Fibroblast of upper back skin (primary cell): ENCODE measurements at regions not wholly inside any gene's neighbourhood (a gene's known extent, or its start where the extent isn't known, plus 50 kb on each side); places are given as distances from the start of the nearest gene placed in this dataset.

ENCODE experiments used
- DNase-seq: peaks from one replicate; pipeline ENCODE4 v3.0.0-alpha.2; 2013

GRCh38 chr10:114771749-114772148 is 49.8 kb upstream of the FHIP2A start:
- DNase-seq = no peak
